Astrocyte (in vitro differentiated cells and primary cell): ENCODE measurements at regions not wholly inside any gene's neighbourhood (a gene's known extent, or its start where the extent isn't known, plus 50 kb on each side); places are given as distances from the start of the nearest gene placed in this dataset.

Experiments used
- CTCF ChIP-seq: IDR thresholded peaks from 2 replicates; pipeline ENCODE4 v1.5.1; 2011; ENCODE audit warnings: low read depth, mild to moderate bottlenecking, inconsistent platforms, low read length, moderate library complexity; ENCODE audit not compliant: insufficient read depth
- EZH2 ChIP-seq: IDR thresholded peaks from 2 replicates; pipeline ENCODE4 v1.6.1; 2012; ENCODE audit warnings: mild to moderate bottlenecking, low read length, inconsistent platforms; ENCODE audit not compliant: insufficient read depth

DNA sequence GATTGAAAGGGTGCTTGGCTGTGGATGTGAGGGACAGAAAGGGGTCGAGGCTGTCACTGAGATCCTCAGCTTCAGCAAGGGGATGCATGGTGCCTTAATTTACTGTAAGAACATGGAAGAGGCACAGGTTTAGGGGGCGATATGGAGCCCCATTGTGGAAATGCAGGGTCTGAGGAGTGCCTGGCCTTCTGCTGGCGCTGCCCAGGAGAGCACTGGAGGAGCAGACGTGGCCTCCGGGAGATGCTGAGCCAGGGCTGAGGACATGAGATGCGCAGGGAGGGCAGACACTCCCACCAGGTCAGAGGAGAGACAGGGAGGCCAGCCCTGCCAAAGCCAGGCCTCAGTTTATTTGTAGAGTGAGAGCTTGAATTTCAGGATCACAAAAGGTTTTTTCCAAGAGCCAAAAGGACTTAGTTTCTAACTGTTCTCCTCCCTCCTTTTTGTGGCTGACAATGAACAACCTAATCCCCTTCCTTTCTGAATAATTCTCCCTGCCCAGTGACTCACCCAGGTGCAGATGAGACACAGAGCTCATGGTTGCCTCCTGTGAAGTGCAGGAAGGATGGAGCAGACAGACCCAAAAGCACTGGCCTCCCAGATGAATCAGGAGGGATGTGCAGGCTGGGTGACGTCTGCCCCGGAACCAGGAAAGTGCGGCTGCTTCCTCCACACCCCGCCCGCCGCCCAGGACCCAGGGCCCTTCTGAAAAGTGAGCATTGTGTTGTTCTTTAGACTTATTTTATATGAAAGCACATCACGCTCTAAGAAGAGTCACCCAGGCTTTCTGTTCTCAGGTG is 73.0 kb upstream of the TMPRSS2 start:
- TF ChIP-seq CTCF (no peak), EZH2 (no peak)
